Glutamatergic neuron (in vitro differentiated cells): ENCODE measurements at regions not wholly inside any gene's neighbourhood (a gene's known extent, or its start where the extent isn't known, plus 50 kb on each side); places are given as distances from the start of the nearest gene placed in this dataset.

Experiments used
- DNase-seq: peaks from one replicate; pipeline ENCODE4 v3.0.0; 2022
- H3K27ac Mint-ChIP-seq: one replicate; pipeline ENCODE4 v1.8.0; 2020; ENCODE audit warnings: mild to moderate bottlenecking, mixed read lengths, inconsistent platforms; ENCODE audit not compliant: unreplicated experiment
- H3K27me3 Mint-ChIP-seq: one replicate; pipeline ENCODE4 v1.8.0; 2020; ENCODE audit warnings: mild to moderate bottlenecking, moderate library complexity, mixed read lengths, inconsistent platforms; ENCODE audit not compliant: unreplicated experiment
- H3K36me3 Mint-ChIP-seq: one replicate; pipeline ENCODE4 v1.8.0; 2020; ENCODE audit warnings: mild to moderate bottlenecking, mixed read lengths, inconsistent platforms; ENCODE audit not compliant: unreplicated experiment
- H3K4me1 Mint-ChIP-seq: one replicate; pipeline ENCODE4 v1.8.0; 2020; ENCODE audit warnings: mild to moderate bottlenecking, low read depth, mixed read lengths, inconsistent platforms; ENCODE audit not compliant: unreplicated experiment
- H3K4me3 Mint-ChIP-seq: one replicate; pipeline ENCODE4 v1.8.0; 2020; ENCODE audit warnings: mild to moderate bottlenecking, mixed read lengths, inconsistent platforms; ENCODE audit not compliant: unreplicated experiment
- H3K9me3 Mint-ChIP-seq: one replicate; pipeline ENCODE4 v1.8.0; 2020; ENCODE audit warnings: mild to moderate bottlenecking, moderate library complexity, mixed read lengths, inconsistent platforms; ENCODE audit not compliant: unreplicated experiment
- TF ChIP-seq, protein P1 (sequence below): fragments of 200-600 bp; sonication (generic); IDR thresholded peaks from one replicate; pipeline ENCODE4 v1.5.0; 2021; ENCODE audit not compliant: partially characterized antibody, unreplicated experiment

DNA sequence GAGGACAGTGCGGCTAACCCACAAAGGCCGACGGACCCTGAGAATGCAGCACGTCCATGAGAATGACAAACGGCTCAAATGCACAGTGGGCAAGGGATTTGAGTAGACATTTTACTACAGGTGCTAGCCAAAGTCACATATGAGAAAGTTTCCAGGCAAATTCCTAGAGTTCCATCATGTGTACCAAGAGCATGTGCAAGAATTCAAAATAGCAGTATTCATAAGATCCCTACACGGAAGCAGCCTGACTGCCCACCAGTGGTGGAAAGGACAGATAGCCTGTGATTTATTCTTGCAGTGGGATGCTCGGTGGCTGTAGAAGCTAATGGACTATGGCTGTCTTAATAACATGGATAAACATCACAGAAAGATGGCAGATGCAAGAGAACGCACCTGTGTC, 68.0 kb downstream of the RGS12 start:
- H3K4me3 Mint-ChIP-seq, result no peak overlapping the region
- peaks cover 22% of the 10 kb centered on the region for H3K4me1 Mint-ChIP-seq
- peaks cover 7% of the 10 kb centered on the region for H3K27me3 Mint-ChIP-seq
- no peak for DNase-seq
- H3K9me3 Mint-ChIP-seq, result peaks cover 14% of the 10 kb centered on the region
- no peak overlapping the region for H3K27ac Mint-ChIP-seq
- TF ChIP-seq, protein P1, sequence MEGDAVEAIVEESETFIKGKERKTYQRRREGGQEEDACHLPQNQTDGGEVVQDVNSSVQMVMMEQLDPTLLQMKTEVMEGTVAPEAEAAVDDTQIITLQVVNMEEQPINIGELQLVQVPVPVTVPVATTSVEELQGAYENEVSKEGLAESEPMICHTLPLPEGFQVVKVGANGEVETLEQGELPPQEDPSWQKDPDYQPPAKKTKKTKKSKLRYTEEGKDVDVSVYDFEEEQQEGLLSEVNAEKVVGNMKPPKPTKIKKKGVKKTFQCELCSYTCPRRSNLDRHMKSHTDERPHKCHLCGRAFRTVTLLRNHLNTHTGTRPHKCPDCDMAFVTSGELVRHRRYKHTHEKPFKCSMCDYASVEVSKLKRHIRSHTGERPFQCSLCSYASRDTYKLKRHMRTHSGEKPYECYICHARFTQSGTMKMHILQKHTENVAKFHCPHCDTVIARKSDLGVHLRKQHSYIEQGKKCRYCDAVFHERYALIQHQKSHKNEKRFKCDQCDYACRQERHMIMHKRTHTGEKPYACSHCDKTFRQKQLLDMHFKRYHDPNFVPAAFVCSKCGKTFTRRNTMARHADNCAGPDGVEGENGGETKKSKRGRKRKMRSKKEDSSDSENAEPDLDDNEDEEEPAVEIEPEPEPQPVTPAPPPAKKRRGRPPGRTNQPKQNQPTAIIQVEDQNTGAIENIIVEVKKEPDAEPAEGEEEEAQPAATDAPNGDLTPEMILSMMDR, result no peak
- no peaks in the 10 kb centered on the region for H3K36me3 Mint-ChIP-seq

DNA sequence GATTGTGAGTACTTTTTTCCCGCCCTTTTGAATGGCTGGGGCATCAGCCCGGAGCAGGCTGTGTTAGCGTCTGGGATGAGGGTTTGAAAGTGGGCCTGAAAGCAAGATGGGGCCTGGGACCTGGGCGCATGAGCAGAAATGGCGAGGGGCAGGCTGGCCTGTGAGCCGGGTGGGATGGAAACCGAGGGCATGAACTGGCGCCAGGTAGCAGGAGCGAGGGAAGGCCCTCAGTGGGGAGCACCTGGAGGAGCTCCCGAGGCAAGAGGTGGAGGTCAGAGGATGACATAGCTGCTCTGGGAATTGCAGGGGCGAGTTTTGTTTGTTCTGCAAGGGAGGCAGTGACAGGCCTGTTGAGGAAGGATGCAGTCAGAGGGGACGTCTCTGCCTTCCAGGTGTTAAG, 68.6 kb downstream of the RGS12 start:
- no peak overlapping the region for H3K4me3 Mint-ChIP-seq
- DNase-seq, result no peak
- TF ChIP-seq, protein P1, result no peak
- no peak overlapping the region for H3K27ac Mint-ChIP-seq
- H3K4me1 Mint-ChIP-seq, result peaks cover 26% of the 10 kb centered on the region
- H3K27me3 Mint-ChIP-seq, result peaks cover 11% of the 10 kb centered on the region
- H3K9me3 Mint-ChIP-seq, result peaks cover 14% of the 10 kb centered on the region
- H3K36me3 Mint-ChIP-seq, result no peaks in the 10 kb centered on the region

- peaks cover 14% of the 10 kb centered on the region for H3K9me3 Mint-ChIP-seq
- no peak for DNase-seq
- peaks cover 11% of the 10 kb centered on the region for H3K27me3 Mint-ChIP-seq
- peaks cover 26% of the 10 kb centered on the region for H3K4me1 Mint-ChIP-seq
- H3K4me3 Mint-ChIP-seq, result no peak overlapping the region
- TF ChIP-seq, protein P1, result no peak
- H3K36me3 Mint-ChIP-seq, result no peaks in the 10 kb centered on the region
- no peak overlapping the region for H3K27ac Mint-ChIP-seq
Measured at GRCh38 chr4:3361896-3362295, 69.1 kb downstream of the RGS12 start.

DNA sequence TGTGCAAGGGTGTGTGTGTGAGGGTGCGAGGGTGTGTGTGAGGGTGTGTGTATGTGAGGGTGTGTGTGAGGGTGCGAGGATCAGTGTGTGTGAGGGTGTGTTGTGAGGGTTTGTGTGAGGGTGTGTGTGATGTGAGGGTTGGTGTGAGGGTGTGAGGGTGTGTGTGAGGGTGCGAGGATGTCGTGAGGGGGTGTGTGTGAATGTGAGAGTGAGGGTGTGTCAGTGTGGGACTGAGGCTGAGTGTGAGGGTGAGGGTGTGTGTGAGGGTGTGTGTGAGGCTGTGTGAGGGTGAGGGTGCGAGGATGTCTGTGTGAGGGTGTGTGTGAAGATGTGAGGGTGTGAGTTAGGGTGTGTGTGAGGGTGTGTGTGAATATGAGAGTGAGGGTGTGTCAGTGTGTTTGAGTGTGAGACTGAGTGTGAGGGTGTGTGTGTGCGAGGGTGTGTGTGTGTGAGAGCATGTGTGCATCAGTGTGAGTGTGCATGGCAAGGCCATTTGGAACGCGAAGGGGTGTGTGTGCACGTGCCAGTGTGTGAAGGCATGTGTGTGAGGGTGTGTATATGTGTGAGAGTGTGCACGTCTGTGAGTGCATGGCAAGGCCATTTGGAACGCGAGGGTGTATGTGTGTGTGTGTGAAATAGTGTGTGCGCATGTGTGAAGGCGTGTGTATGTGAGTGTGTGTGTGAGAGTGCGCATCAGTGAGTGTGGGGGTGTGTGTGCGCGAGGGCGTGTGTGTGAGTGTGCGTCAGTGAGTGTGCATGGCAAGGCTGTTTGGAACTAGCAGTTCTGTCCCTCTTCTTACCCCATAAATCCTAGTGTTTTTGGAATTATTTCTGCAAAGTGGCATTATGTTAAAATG, 69.8 kb downstream of the RGS12 start:
- Mint-ChIP-seq H3K36me3 (no peaks in the 10 kb centered on the region), H3K27ac (peak overlapping the region; percentile 67), H3K4me1 (peaks cover 31% of the 10 kb centered on the region), H3K27me3 (peaks cover 11% of the 10 kb centered on the region), H3K4me3 (no peak overlapping the region), H3K9me3 (peaks cover 14% of the 10 kb centered on the region)
- no peak for DNase-seq
- TF ChIP-seq, protein P1, result no peak

- H3K27ac Mint-ChIP-seq, result no peak overlapping the region
Measured at GRCh38 chr4:3363411-3364141, 70.8 kb downstream of the RGS12 start.

More at GRCh38 chr4:3363411-3364141, 70.8 kb downstream of the RGS12 start:
- Mint-ChIP-seq H3K9me3 (peaks cover 14% of the 10 kb centered on the region), H3K27me3 (peaks cover 14% of the 10 kb centered on the region), H3K36me3 (no peaks in the 10 kb centered on the region), H3K4me1 (peaks cover 40% of the 10 kb centered on the region), H3K4me3 (no peak overlapping the region)
- TF ChIP-seq, protein P1, result no peak
- DNase-seq, result no peak
